HCT116 (cell line): ENCODE measurements at regions not wholly inside any gene's neighbourhood (a gene's known extent, or its start where the extent isn't known, plus 50 kb on each side); places are given as distances from the start of the nearest gene placed in this dataset.

ENCODE experiments used
- ATAC-seq: fragments of 200-7000 bp; cut with Tn5 transposase; 2 replicates; pipeline ENCODE4 v1.9.1; 2020; ENCODE audit warnings: mild to moderate bottlenecking, moderate library complexity
- BruUV-seq: library from RNA; stranded (reverse); fragments of 400-500 nt; replicated peaks from 2 replicates; lab custom pipeline; 2021; lab: Mats Ljungman, UMichigan
- CTCF ChIA-PET: fragments of 300-600 bp; sonication (Branson Sonifier 250); formaldehyde crosslinking; loops from one replicate; lab custom pipeline; 2021; ENCODE audit warnings: antibody characterized with exemption; lab: Charles Lee
- POLR2A ChIA-PET: fragments of 300-600, 350-600 bp; sonication (Branson Sonifier 250); formaldehyde crosslinking; loops from one replicate; lab custom pipeline; 2021; ENCODE audit warnings: antibody characterized with exemption; lab: Charles Lee
- RAD21 ChIA-PET, 2 experiments: fragments of 300-600 bp; sonication (Branson Sonifier 250); formaldehyde crosslinking; loops; one replicate each; lab custom pipeline; 2023; ENCODE audit warnings: low total read pairs in 2 of 2; ENCODE audit not compliant: uncharacterized antibody in 2 of 2, unreplicated experiment in 2 of 2, low non-redundant PET in 1 of 2; lab: Charles Lee
- DNase-seq: peaks from one replicate; pipeline ENCODE4 v3.0.0-alpha.2; 2010; ENCODE audit warnings: low read depth, low spot score
- H2AFZ ChIP-seq: fragments of 200-600 bp; shearing (Covaris generic), sonication (generic); 2 replicates; pipeline ENCODE4 v1.6.1; 2017; ENCODE audit warnings: low read depth, mixed run types, mixed read lengths, antibody characterized with exemption, low read length; ENCODE audit not compliant: poor library complexity, severe bottlenecking
- H3K27ac ChIP-seq: 2 replicates; pipeline ENCODE4 v1.5.1; 2012; ENCODE audit warnings: low read depth, low read length
- H3K27me3 ChIP-seq: fragments of 200-600 bp; sonication (generic); 2 replicates; pipeline ENCODE4 v1.6.1; 2016; ENCODE audit warnings: mixed run types, low read length, mixed read lengths; ENCODE audit not compliant: insufficient read depth
- H3K36me3 ChIP-seq, 2 experiments: fragments of 200-500 bp in 1 of 2; fragments of 200-600 bp in 1 of 2; sonication (Bioruptor generic) in 1 of 2; sonication (generic) in 1 of 2; 2 replicates each; pipeline versions ENCODE4 v1.5.1 to v1.6.1; 2014 to 2016; ENCODE audit warnings: low read length in 2 of 2, inconsistent platforms in 1 of 2, mixed read lengths in 1 of 2, mixed run types in 1 of 2; ENCODE audit not compliant: insufficient read depth in 2 of 2, control insufficient read depth in 1 of 2
- H3K4me1 ChIP-seq, 2 experiments: fragments of 200-600 bp in 1 of 2; sonication (generic) in 1 of 2; 2 replicates each; pipeline versions ENCODE4 v1.5.1 to v1.6.1; 2012 to 2017; ENCODE audit warnings: low read length in 2 of 2, inconsistent platforms in 1 of 2, mild to moderate bottlenecking in 1 of 2, mixed read lengths in 1 of 2, mixed run types in 1 of 2, moderate library complexity in 1 of 2; ENCODE audit not compliant: insufficient read depth in 2 of 2, control insufficient read depth in 1 of 2
- H3K4me2 ChIP-seq: fragments of 200-600 bp; sonication (generic); 2 replicates; pipeline ENCODE4 v1.6.1; 2017; ENCODE audit warnings: mixed run types, low read length, mixed read lengths
- H3K4me3 ChIP-seq, 2 experiments: fragments of 200-600 bp in 1 of 2; sonication (generic) in 1 of 2; replicated peaks in 1 of 2; 2 replicates each; pipeline ENCODE4 v1.5.1; 2011 to 2016; ENCODE audit warnings: low read length in 2 of 2, control low read depth in 1 of 2, low read depth in 1 of 2, mild to moderate bottlenecking in 1 of 2, mixed read lengths in 1 of 2, mixed run types in 1 of 2
- H3K79me2 ChIP-seq: fragments of 200-600 bp; sonication (generic); 2 replicates; pipeline ENCODE4 v1.6.1; 2017; ENCODE audit warnings: mild to moderate bottlenecking, mixed run types, low read length, moderate library complexity, mixed read lengths; ENCODE audit not compliant: insufficient read depth
- H3K9ac ChIP-seq: fragments of 200-600 bp; sonication (generic); 2 replicates; pipeline ENCODE4 v1.6.1; 2016; ENCODE audit warnings: low read length, mixed read lengths
- H3K9me2 ChIP-seq: fragments of 200-600 bp; sonication (generic), shearing (Covaris generic); 2 replicates; pipeline ENCODE4 v1.6.1; 2017; ENCODE audit warnings: mixed run types, mild to moderate bottlenecking, moderate library complexity; ENCODE audit not compliant: insufficient read depth
- H3K9me3 ChIP-seq, 2 experiments: fragments of 200-500 bp in 1 of 2; fragments of 200-600 bp in 1 of 2; sonication (Bioruptor generic) in 1 of 2; sonication (generic) in 1 of 2; 2 replicates each; pipeline ENCODE4 v1.6.1; 2014 to 2017; ENCODE audit warnings: low read length in 2 of 2, mixed read lengths in 2 of 2, inconsistent platforms in 1 of 2, low read depth in 1 of 2, mild to moderate bottlenecking in 1 of 2, mixed run types in 1 of 2, moderate library complexity in 1 of 2; ENCODE audit not compliant: control insufficient read depth in 1 of 2, insufficient read depth in 1 of 2
- H4K20me1 ChIP-seq: fragments of 200-600 bp; sonication (generic), shearing (Covaris generic); 2 replicates; pipeline ENCODE4 v1.6.1; 2017; ENCODE audit warnings: mixed run types, mild to moderate bottlenecking, moderate library complexity; ENCODE audit not compliant: insufficient read depth
- CBX3 ChIP-seq: IDR thresholded peaks from 2 replicates; pipeline ENCODE4 v1.6.1; 2012; ENCODE audit warnings: low read depth
- CEBPB ChIP-seq: IDR thresholded peaks from 2 replicates; pipeline ENCODE4 v1.6.1; 2012; ENCODE audit warnings: low read depth
- CTCF ChIP-seq, 3 experiments: fragments of 200-600 bp in 1 of 3; sonication (generic) in 1 of 3; IDR thresholded peaks in 2 of 3; conservative IDR thresholded peaks in 1 of 3; 2 replicates each; pipeline ENCODE4 v1.5.1; 2012 to 2017; ENCODE audit warnings: low read depth in 2 of 3, low read length in 2 of 3, antibody characterized with exemption in 1 of 3, borderline replicate concordance in 1 of 3, control low read depth in 1 of 3, mild to moderate bottlenecking in 1 of 3, mixed read lengths in 1 of 3, mixed run types in 1 of 3, moderate library complexity in 1 of 3; ENCODE audit not compliant: insufficient read depth in 1 of 3
- EZH2 ChIP-seq: fragments of 200-600 bp; sonication (generic); IDR thresholded peaks from 2 replicates; pipeline ENCODE4 v1.6.1; 2017; ENCODE audit warnings: antibody characterized with exemption, mixed run types
- EZH2phosphoT487 ChIP-seq: fragments of 200-600 bp; IDR thresholded peaks from 2 replicates; pipeline ENCODE4 v1.6.1; 2018; ENCODE audit warnings: antibody characterized with exemption, borderline replicate concordance
- JUND ChIP-seq: IDR thresholded peaks from 2 replicates; pipeline ENCODE4 v1.6.1; 2012
- MAX ChIP-seq: IDR thresholded peaks from 2 replicates; pipeline ENCODE4 v1.6.1; 2012
- POLR2A ChIP-seq: IDR thresholded peaks from 2 replicates; pipeline ENCODE4 v1.7.0; 2011; ENCODE audit warnings: borderline replicate concordance; ENCODE audit not compliant: insufficient read depth, insufficient read length; ENCODE audit errors: extremely low read depth
- POLR2AphosphoS5 ChIP-seq: IDR thresholded peaks from 2 replicates; pipeline ENCODE4 v1.6.1; 2011; ENCODE audit warnings: mild to moderate bottlenecking, low read depth, low read length, moderate library complexity
- RAD21 ChIP-seq: IDR thresholded peaks from 2 replicates; pipeline ENCODE4 v1.6.1; 2012; ENCODE audit warnings: low read depth, mild to moderate bottlenecking
- SP1 ChIP-seq: IDR thresholded peaks from 2 replicates; pipeline ENCODE4 v1.6.1; 2012; ENCODE audit warnings: low read depth
- YY1 ChIP-seq: IDR thresholded peaks from 2 replicates; pipeline ENCODE4 v1.6.1; 2011; ENCODE audit warnings: low read length, low read depth, moderate library complexity, mild to moderate bottlenecking; ENCODE audit not compliant: insufficient replicate concordance; ENCODE audit errors: extremely low read depth
- ZFX ChIP-seq: fragments of 450-650 bp; IDR thresholded peaks from 2 replicates; pipeline ENCODE4 v1.6.1; 2017
- ZNF274 ChIP-seq: fragments of 200-500 bp; sonication (Bioruptor generic); IDR thresholded peaks from 2 replicates; pipeline ENCODE4 v1.6.1; 2014; ENCODE audit warnings: mild to moderate bottlenecking, low read depth, low read length, inconsistent platforms
- intact Hi-C: fragments of 100-400 bp; cut with micrococcal nuclease; formaldehyde crosslinking; loops from 2 replicates; pipeline ENCODE4 v1.10.0; 2022
- TF ChIP-seq, protein P1 (sequence below): IDR thresholded peaks from 2 replicates; pipeline ENCODE4 v1.6.1; 2011; ENCODE audit warnings: mild to moderate bottlenecking, low read length, moderate library complexity; ENCODE audit not compliant: insufficient replicate concordance; ENCODE audit errors: extremely low read depth
- TF ChIP-seq, protein P2 (sequence below): IDR thresholded peaks from 2 replicates; pipeline ENCODE4 v1.6.1; 2012; ENCODE audit warnings: low read depth

GRCh38 chr14:98592611-98593170, 679.3 kb downstream of the BCL11B start:
- ATAC-seq = no peak
- DNase-seq = no peak
- no peak overlapping the region for H2AFZ ChIP-seq
- H3K4me3 ChIP-seq = no peak overlapping the region
- H3K79me2 ChIP-seq = no peaks in the 10 kb centered on the region
- no peak overlapping the region for H3K27ac ChIP-seq
- RAD21 ChIA-PET = no interaction called here
- no peaks in the 10 kb centered on the region for H3K9me3 ChIP-seq
- H3K9me2 ChIP-seq = no peaks in the 10 kb centered on the region
- no peaks in the 10 kb centered on the region for H3K27me3 ChIP-seq
- intact Hi-C loops = no loop called here
- H3K9ac ChIP-seq = no peak overlapping the region
- TF ChIP-seq POLR2AphosphoS5 = no peak
- TF ChIP-seq, protein P1, sequence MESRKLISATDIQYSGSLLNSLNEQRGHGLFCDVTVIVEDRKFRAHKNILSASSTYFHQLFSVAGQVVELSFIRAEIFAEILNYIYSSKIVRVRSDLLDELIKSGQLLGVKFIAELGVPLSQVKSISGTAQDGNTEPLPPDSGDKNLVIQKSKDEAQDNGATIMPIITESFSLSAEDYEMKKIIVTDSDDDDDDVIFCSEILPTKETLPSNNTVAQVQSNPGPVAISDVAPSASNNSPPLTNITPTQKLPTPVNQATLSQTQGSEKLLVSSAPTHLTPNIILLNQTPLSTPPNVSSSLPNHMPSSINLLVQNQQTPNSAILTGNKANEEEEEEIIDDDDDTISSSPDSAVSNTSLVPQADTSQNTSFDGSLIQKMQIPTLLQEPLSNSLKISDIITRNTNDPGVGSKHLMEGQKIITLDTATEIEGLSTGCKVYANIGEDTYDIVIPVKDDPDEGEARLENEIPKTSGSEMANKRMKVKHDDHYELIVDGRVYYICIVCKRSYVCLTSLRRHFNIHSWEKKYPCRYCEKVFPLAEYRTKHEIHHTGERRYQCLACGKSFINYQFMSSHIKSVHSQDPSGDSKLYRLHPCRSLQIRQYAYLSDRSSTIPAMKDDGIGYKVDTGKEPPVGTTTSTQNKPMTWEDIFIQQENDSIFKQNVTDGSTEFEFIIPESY = no peak
- no peak for TF ChIP-seq POLR2A
- TF ChIP-seq YY1 = no peak
- no peak for TF ChIP-seq MAX
- TF ChIP-seq RAD21 = no peak
- TF ChIP-seq EZH2phosphoT487 = no peak
- TF ChIP-seq ZNF274 = no peak
- no peak for TF ChIP-seq CTCF (IDR thresholded peaks at IDR 0.05 in 2 of 3, conservative IDR thresholded peaks at IDR 0.05 in 1 of 3; ENCODE audit: borderline replicate concordance in 1 of 3, insufficient read depth in 1 of 3, low read depth in 2 of 3, low read length in 2 of 3)
- TF ChIP-seq ZFX = no peak
- no peak for TF ChIP-seq EZH2
- no peak for TF ChIP-seq CBX3
- no peak for TF ChIP-seq JUND
- no peak for TF ChIP-seq SP1
- no peak for TF ChIP-seq CEBPB
- TF ChIP-seq, protein P2, sequence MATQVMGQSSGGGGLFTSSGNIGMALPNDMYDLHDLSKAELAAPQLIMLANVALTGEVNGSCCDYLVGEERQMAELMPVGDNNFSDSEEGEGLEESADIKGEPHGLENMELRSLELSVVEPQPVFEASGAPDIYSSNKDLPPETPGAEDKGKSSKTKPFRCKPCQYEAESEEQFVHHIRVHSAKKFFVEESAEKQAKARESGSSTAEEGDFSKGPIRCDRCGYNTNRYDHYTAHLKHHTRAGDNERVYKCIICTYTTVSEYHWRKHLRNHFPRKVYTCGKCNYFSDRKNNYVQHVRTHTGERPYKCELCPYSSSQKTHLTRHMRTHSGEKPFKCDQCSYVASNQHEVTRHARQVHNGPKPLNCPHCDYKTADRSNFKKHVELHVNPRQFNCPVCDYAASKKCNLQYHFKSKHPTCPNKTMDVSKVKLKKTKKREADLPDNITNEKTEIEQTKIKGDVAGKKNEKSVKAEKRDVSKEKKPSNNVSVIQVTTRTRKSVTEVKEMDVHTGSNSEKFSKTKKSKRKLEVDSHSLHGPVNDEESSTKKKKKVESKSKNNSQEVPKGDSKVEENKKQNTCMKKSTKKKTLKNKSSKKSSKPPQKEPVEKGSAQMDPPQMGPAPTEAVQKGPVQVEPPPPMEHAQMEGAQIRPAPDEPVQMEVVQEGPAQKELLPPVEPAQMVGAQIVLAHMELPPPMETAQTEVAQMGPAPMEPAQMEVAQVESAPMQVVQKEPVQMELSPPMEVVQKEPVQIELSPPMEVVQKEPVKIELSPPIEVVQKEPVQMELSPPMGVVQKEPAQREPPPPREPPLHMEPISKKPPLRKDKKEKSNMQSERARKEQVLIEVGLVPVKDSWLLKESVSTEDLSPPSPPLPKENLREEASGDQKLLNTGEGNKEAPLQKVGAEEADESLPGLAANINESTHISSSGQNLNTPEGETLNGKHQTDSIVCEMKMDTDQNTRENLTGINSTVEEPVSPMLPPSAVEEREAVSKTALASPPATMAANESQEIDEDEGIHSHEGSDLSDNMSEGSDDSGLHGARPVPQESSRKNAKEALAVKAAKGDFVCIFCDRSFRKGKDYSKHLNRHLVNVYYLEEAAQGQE = no peak
- H3K4me2 ChIP-seq = no peak overlapping the region
- no peaks in the 10 kb centered on the region for H3K4me1 ChIP-seq
- CTCF ChIA-PET = no interaction called here
- H4K20me1 ChIP-seq = no peaks in the 10 kb centered on the region
- POLR2A ChIA-PET = no interaction called here
- H3K36me3 ChIP-seq = no peaks in the 10 kb centered on the region
- no TSS peak for BruUV-seq
